H1 (cell line): ENCODE measurements at regions not wholly inside any gene's neighbourhood (a gene's known extent, or its start where the extent isn't known, plus 50 kb on each side); places are given as distances from the start of the nearest gene placed in this dataset.

Experiments used
- CTCF ChIA-PET: fragments of 300-600 bp; sonication (Branson Sonifier 250); formaldehyde crosslinking; loops from one replicate; lab custom pipeline; 2021; ENCODE audit not compliant: partially characterized antibody; lab: Charles Lee
- POLR2A ChIA-PET: fragments of 300-600 bp; sonication (Branson Sonifier 250); formaldehyde crosslinking; loops from one replicate; lab custom pipeline; 2021; ENCODE audit warnings: inconsistent platforms; ENCODE audit not compliant: partially characterized antibody; lab: Charles Lee
- DNase-seq, 2 experiments: peaks; one replicate each; pipeline versions ENCODE4 v3.0.0 to v3.0.0-alpha.2; 2010 to 2022; ENCODE audit warnings: low spot score in 2 of 2, low read depth in 1 of 2, mixed read lengths in 1 of 2
- FAIRE-seq: peaks from 2 replicates; lab custom pipeline; 2011; peaks lifted over from hg19 to GRCh38; lab: Jason Lieb, UNC
- H2AFZ ChIP-seq: 2 replicates; pipeline ENCODE4 v1.8.1; 2012; ENCODE audit warnings: low read length, inconsistent platforms
- H2AK5ac ChIP-seq: 2 replicates; pipeline ENCODE4 v1.6.1; 2013; ENCODE audit warnings: low read depth, low read length
- H2BK120ac ChIP-seq: replicated peaks from 2 replicates; pipeline ENCODE3; 2013; ENCODE audit warnings: low read depth, low read length, inconsistent platforms
- H2BK12ac ChIP-seq: 2 replicates; pipeline ENCODE4 v1.6.1; 2013; ENCODE audit warnings: low read depth, low read length
- H2BK15ac ChIP-seq: 2 replicates; pipeline ENCODE4 v1.6.1; 2013; ENCODE audit warnings: low read length
- H2BK20ac ChIP-seq: 2 replicates; pipeline ENCODE4 v1.6.1; 2013; ENCODE audit warnings: low read length
- H2BK5ac ChIP-seq: 2 replicates; pipeline ENCODE4 v1.6.1; 2013; ENCODE audit warnings: low read depth, low read length
- H3K14ac ChIP-seq: 2 replicates; pipeline ENCODE4 v1.6.1; 2013; ENCODE audit warnings: inconsistent platforms; ENCODE audit not compliant: insufficient read length
- H3K18ac ChIP-seq: 2 replicates; pipeline ENCODE4 v1.6.1; 2013; ENCODE audit warnings: low read length; ENCODE audit errors: extremely low read depth
- H3K23ac ChIP-seq: 2 replicates; pipeline ENCODE4 v1.6.1; 2013; ENCODE audit warnings: inconsistent platforms; ENCODE audit not compliant: insufficient read length
- H3K23me2 ChIP-seq: 2 replicates; pipeline ENCODE4 v1.6.1; 2013; ENCODE audit warnings: low read depth, low read length
- H3K27ac ChIP-seq: 2 replicates; pipeline ENCODE4 v1.6.1; 2011; ENCODE audit warnings: low read depth, low read length, inconsistent platforms
- H3K27me3 ChIP-seq, 4 experiments: replicated peaks in 1 of 4; 1 replicate in 1 of 4; 2 replicates in 3 of 4; pipeline versions ENCODE4 v1.6.1 to v1.8.1; 2011 to 2013; ENCODE audit warnings: low read length in 3 of 4, mild to moderate bottlenecking in 3 of 4, inconsistent platforms in 2 of 4, mixed read lengths in 2 of 4, moderate library complexity in 1 of 4; ENCODE audit not compliant: control insufficient read depth in 3 of 4, insufficient read depth in 3 of 4; ENCODE audit errors: extremely low read depth in 1 of 4
- H3K36me3 ChIP-seq, 4 experiments: 2 replicates each; pipeline versions ENCODE4 v1.6.1 to v1.8.1; 2011 to 2013; ENCODE audit warnings: mild to moderate bottlenecking in 4 of 4, low read length in 3 of 4, moderate library complexity in 2 of 4, control low read depth in 1 of 4, inconsistent platforms in 1 of 4; ENCODE audit not compliant: insufficient read depth in 4 of 4, control insufficient read depth in 2 of 4
- H3K4ac ChIP-seq: replicated peaks from 2 replicates; pipeline ENCODE3; 2013; ENCODE audit warnings: low read length, low read depth, mixed read lengths, inconsistent platforms; ENCODE audit not compliant: insufficient read length
- H3K4me1 ChIP-seq, 4 experiments: replicated peaks in 1 of 4; 1 replicate in 1 of 4; 2 replicates in 3 of 4; pipeline versions ENCODE4 v1.6.1 to v1.8.1; 2011 to 2013; ENCODE audit warnings: low read length in 3 of 4, inconsistent platforms in 2 of 4, mixed read lengths in 1 of 4; ENCODE audit not compliant: insufficient read depth in 4 of 4, control insufficient read depth in 3 of 4
- H3K4me2 ChIP-seq, 2 experiments: 2 replicates each; pipeline versions ENCODE4 v1.6.1 to v1.8.1; 2011 to 2013; ENCODE audit warnings: low read depth in 2 of 2, low read length in 2 of 2, control low read depth in 1 of 2, inconsistent platforms in 1 of 2, mild to moderate bottlenecking in 1 of 2; ENCODE audit not compliant: insufficient read depth in 1 of 2
- H3K4me3 ChIP-seq, 4 experiments: fragments of 200-600, 300-600 bp in 1 of 4; sonication (generic), shearing (Covaris generic), sonication (Bioruptor Twin) in 1 of 4; 2 replicates each; pipeline versions ENCODE4 v1.5.1 to v1.8.1; 2011 to 2016; ENCODE audit warnings: low read length in 4 of 4, low read depth in 3 of 4, control low read depth in 2 of 4, inconsistent platforms in 2 of 4, mild to moderate bottlenecking in 2 of 4, mixed read lengths in 1 of 4, moderate library complexity in 1 of 4; ENCODE audit not compliant: insufficient read depth in 2 of 4; ENCODE audit errors: extremely low read depth in 1 of 4
- H3K56ac ChIP-seq: replicated peaks from 2 replicates; pipeline ENCODE3; 2013; ENCODE audit warnings: low read depth, mild to moderate bottlenecking, mixed read lengths, low read length, inconsistent platforms; ENCODE audit not compliant: insufficient read length
- H3K79me1 ChIP-seq: 2 replicates; pipeline ENCODE4 v1.6.1; 2013; ENCODE audit warnings: low read depth, low read length, control low read depth
- H3K79me2 ChIP-seq, 2 experiments: 2 replicates each; pipeline versions ENCODE4 v1.6.1 to v1.8.1; 2012 to 2013; ENCODE audit warnings: low read length in 2 of 2, mild to moderate bottlenecking in 2 of 2, inconsistent platforms in 1 of 2; ENCODE audit not compliant: insufficient read depth in 2 of 2, control insufficient read depth in 1 of 2
- H3K9ac ChIP-seq, 4 experiments: replicated peaks in 1 of 4; 1 replicate in 1 of 4; 2 replicates in 3 of 4; pipeline versions ENCODE4 v1.6.1 to v1.8.1; 2011 to 2013; ENCODE audit warnings: low read depth in 3 of 4, low read length in 3 of 4, control low read depth in 2 of 4, mild to moderate bottlenecking in 2 of 4, moderate library complexity in 2 of 4, inconsistent platforms in 1 of 4; ENCODE audit errors: extremely low read depth in 1 of 4
- H3K9me3 ChIP-seq, 2 experiments: 2 replicates each; pipeline versions ENCODE4 v1.6.1 to v1.8.1; 2012 to 2013; ENCODE audit warnings: mild to moderate bottlenecking in 2 of 2, moderate library complexity in 2 of 2, control low read depth in 1 of 2, inconsistent platforms in 1 of 2, low read depth in 1 of 2, low read length in 1 of 2, mixed read lengths in 1 of 2; ENCODE audit not compliant: insufficient read depth in 2 of 2
- H4K20me1 ChIP-seq, 2 experiments: replicated peaks in 1 of 2; 2 replicates each; pipeline versions ENCODE3 to v1.8.1; 2011 to 2013; ENCODE audit warnings: inconsistent platforms in 2 of 2, low read length in 2 of 2, mild to moderate bottlenecking in 1 of 2; ENCODE audit not compliant: insufficient read depth in 2 of 2, control insufficient read depth in 1 of 2
- H4K5ac ChIP-seq: 2 replicates; pipeline ENCODE4 v1.6.1; 2013; ENCODE audit warnings: low read length, low read depth, mixed read lengths, inconsistent platforms; ENCODE audit not compliant: insufficient read length
- H4K8ac ChIP-seq: 2 replicates; pipeline ENCODE4 v1.8.0; 2013; ENCODE audit warnings: mild to moderate bottlenecking, moderate library complexity, low read length, inconsistent platforms; ENCODE audit not compliant: insufficient read depth; ENCODE audit errors: extremely low read depth
- H4K91ac ChIP-seq: replicated peaks from 2 replicates; pipeline ENCODE3; 2013; ENCODE audit warnings: low read length, mixed read lengths, inconsistent platforms; ENCODE audit not compliant: insufficient read length
- CBX8 ChIP-seq: fragments of 300-800, 300-1000 bp; sonication (generic); IDR thresholded peaks from 2 replicates; pipeline ENCODE4 v1.7.1; 2016; ENCODE audit warnings: low read depth, low read length, borderline replicate concordance
- E2F6 ChIP-seq: IDR thresholded peaks from 2 replicates; pipeline ENCODE4 v1.6.1; 2012; ENCODE audit warnings: inconsistent platforms
- FOSL1 ChIP-seq: IDR thresholded peaks from 2 replicates; pipeline ENCODE4 v1.6.1; 2011; ENCODE audit warnings: mild to moderate bottlenecking, low read depth, low read length, moderate library complexity; ENCODE audit not compliant: insufficient read depth
- KDM1A ChIP-seq: fragments of 200-600, 300-600 bp; sonication (generic); IDR thresholded peaks from 2 replicates; pipeline ENCODE4 v1.7.1; 2016; ENCODE audit warnings: mild to moderate bottlenecking, low read length, borderline replicate concordance
- MAFK ChIP-seq: IDR thresholded peaks from 2 replicates; pipeline ENCODE4 v1.6.1; 2012; ENCODE audit warnings: low read depth, mild to moderate bottlenecking, improper control_type of control experiment, low read length
- NRF1 ChIP-seq: IDR thresholded peaks from 2 replicates; pipeline ENCODE4 v1.6.1; 2011; ENCODE audit warnings: mild to moderate bottlenecking, low read depth, low read length, improper control_type of control experiment
- SP2 ChIP-seq: IDR thresholded peaks from 2 replicates; pipeline ENCODE4 v1.6.1; 2012; ENCODE audit warnings: mild to moderate bottlenecking, low read length, inconsistent platforms
- USF2 ChIP-seq: IDR thresholded peaks from 2 replicates; pipeline ENCODE4 v1.6.1; 2011; ENCODE audit warnings: low read length, improper control_type of control experiment
- WGBS, 2 experiments: shearing (Covaris generic) in 1 of 2; methylation state at CpG; one replicate each; pipeline versions ENCODE4 v1.1.6 to v1.1.7; 2013 to 2015; ENCODE audit warnings: low lambda C conversion rate in 2 of 2, mixed read lengths in 2 of 2, inconsistent platforms in 1 of 2, low coverage in 1 of 2, missing lambda C conversion rate in 1 of 2; ENCODE audit not compliant: insufficient replicate concordance in 2 of 2, insufficient coverage in 1 of 2, insufficient read length in 1 of 2; ENCODE audit errors: extremely low coverage in 1 of 2, missing lambda C conversion rate in 1 of 2; 5-methylcytosine and 5-hydroxymethylcytosine counted together

- H3K4ac ChIP-seq: no peak overlapping the region
- H3K9me3 ChIP-seq: no peaks in the 10 kb centered on the region
- ChIA-PET POLR2A (no interaction called here), CTCF (no interaction called here)
- H3K4me1 ChIP-seq: no peaks in the 10 kb centered on the region
- no peak overlapping the region for H2BK5ac ChIP-seq
- no peak overlapping the region for H4K91ac ChIP-seq
- no peaks in the 10 kb centered on the region for H3K79me2 ChIP-seq
- H3K9ac ChIP-seq: no peak overlapping the region
- H3K56ac ChIP-seq: no peak overlapping the region
- H4K8ac ChIP-seq: no peak overlapping the region
- no peak overlapping the region for H2BK12ac ChIP-seq
- H4K5ac ChIP-seq: no peak overlapping the region
- H3K4me3 ChIP-seq: no peak overlapping the region
- no peaks in the 10 kb centered on the region for H4K20me1 ChIP-seq
- WGBS, 2 experiments: 95% methylated on average over 4 of the region's 4 CpGs; no CpG with 5 or more reads in 1 of the 2 experiments
- H2AFZ ChIP-seq: no peak overlapping the region
- H2AK5ac ChIP-seq: no peak overlapping the region
- no peak overlapping the region for H2BK15ac ChIP-seq
- H3K27me3 ChIP-seq: no peaks in the 10 kb centered on the region
- no peak overlapping the region for H3K23ac ChIP-seq
- H3K14ac ChIP-seq: no peak overlapping the region
- no peaks in the 10 kb centered on the region for H3K23me2 ChIP-seq
- no peak overlapping the region for H2BK120ac ChIP-seq
- H3K79me1 ChIP-seq: no peaks in the 10 kb centered on the region
- H3K18ac ChIP-seq: no peak overlapping the region
- H3K36me3 ChIP-seq: no peaks in the 10 kb centered on the region
- no peak overlapping the region for H2BK20ac ChIP-seq
- no peak overlapping the region for H3K27ac ChIP-seq
- no peak for FAIRE-seq
- no peak overlapping the region for H3K4me2 ChIP-seq
- DNase-seq: no peak
- no peak for TF ChIP-seq NRF1
- TF ChIP-seq SP2: no peak
- no peak for TF ChIP-seq FOSL1
- no peak for TF ChIP-seq CBX8
- TF ChIP-seq E2F6: no peak
- no peak for TF ChIP-seq MAFK
- no peak for TF ChIP-seq USF2
- TF ChIP-seq KDM1A: no peak
Observed at GRCh38 chr16:22659933-22660332, 149.2 kb downstream of the NPIPB5 start.
